ENCODE measurements at regions not wholly inside any gene's neighbourhood (a gene's known extent, or its start where the extent isn't known, plus 50 kb on each side); places are given as distances from the start of the nearest gene placed in this dataset.

DNA sequence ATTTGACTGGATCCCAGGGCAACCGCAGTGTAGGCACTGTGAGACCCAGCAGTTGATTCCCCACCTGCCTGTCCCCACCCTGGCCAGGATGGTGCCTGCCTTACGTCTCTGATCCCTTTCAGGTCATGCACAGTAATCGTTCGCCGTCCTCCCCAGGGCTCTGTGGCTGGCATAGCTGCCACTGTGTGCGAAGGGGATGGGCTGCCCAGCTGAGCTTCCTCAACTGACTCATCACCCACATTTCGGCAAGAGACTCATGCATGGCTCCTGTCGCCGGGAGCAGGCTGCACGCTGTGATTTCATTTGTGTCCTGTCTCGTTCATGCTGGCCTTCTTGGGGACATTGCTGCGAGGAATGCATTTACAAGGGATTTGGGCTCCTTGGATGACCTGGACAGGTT is 252.4 kb downstream of the KLF6 start:
- TF ChIP-seq CTCF (IDR thresholded peaks at IDR 0.05) (no peak), POLR2A (IDR thresholded peaks at IDR 0.05) (no peak)

Data from right lobe of liver (tissue), 4 donors.